PC-3 (cell line): ENCODE measurements at regions not wholly inside any gene's neighbourhood (a gene's known extent, or its start where the extent isn't known, plus 50 kb on each side); places are given as distances from the start of the nearest gene placed in this dataset.

ENCODE experiments used
- ATAC-seq: fragments of 200-7000 bp; cut with Tn5 transposase; 2 replicates; pipeline ENCODE4 v1.9.1; 2020; ENCODE audit warnings: mild to moderate bottlenecking, moderate library complexity
- BruUV-seq: library from RNA; stranded (reverse); fragments of 400-500 nt; replicated peaks from 2 replicates; lab custom pipeline; 2021; lab: Mats Ljungman, UMichigan
- CTCF ChIA-PET: fragments of 300-600 bp; sonication (Branson Sonifier 250); formaldehyde crosslinking; loops from one replicate; lab custom pipeline; 2022; ENCODE audit warnings: antibody characterized with exemption; lab: Charles Lee
- POLR2A ChIA-PET: fragments of 300-600 bp; sonication (Branson Sonifier 250); formaldehyde crosslinking; loops from one replicate; lab custom pipeline; 2022; ENCODE audit warnings: antibody characterized with exemption; ENCODE audit not compliant: unreplicated experiment; lab: Charles Lee
- DNase-seq: peaks from one replicate; pipeline ENCODE4 v3.0.0-alpha.2; 2015
- H2AFZ ChIP-seq: fragments of 300-600 bp; sonication (generic); 2 replicates; pipeline ENCODE4 v1.6.0; 2016; ENCODE audit warnings: antibody characterized with exemption, low read length
- H3F3A ChIP-seq: fragments of 300-600 bp; sonication (generic); one replicate; pipeline ENCODE4 v1.6.0; 2017; ENCODE audit warnings: antibody characterized with exemption, low read length, control low read depth, mild to moderate bottlenecking; ENCODE audit not compliant: unreplicated experiment
- H3K27ac ChIP-seq: fragments of 300-600 bp; sonication (generic); 2 replicates; pipeline ENCODE4 v1.5.1; 2016; ENCODE audit warnings: mild to moderate bottlenecking, low read length
- H3K27me3 ChIP-seq: fragments of 300-600 bp; sonication (generic); 2 replicates; pipeline ENCODE4 v1.6.1; 2016; ENCODE audit warnings: low read length, mixed read lengths
- H3K36me3 ChIP-seq: fragments of 300-600 bp; sonication (generic); 2 replicates; pipeline ENCODE4 v1.6.1; 2016; ENCODE audit warnings: low read depth, mixed run types, low read length, mixed read lengths
- H3K4me1 ChIP-seq: fragments of 300-600 bp; sonication (generic); 2 replicates; pipeline ENCODE4 v1.5.1; 2016; ENCODE audit warnings: low read length; ENCODE audit not compliant: insufficient read depth
- H3K4me2 ChIP-seq: fragments of 300-600 bp; sonication (generic); 2 replicates; pipeline ENCODE4 v1.6.0; 2016; ENCODE audit warnings: low read length
- H3K4me3 ChIP-seq: fragments of 300-600 bp; sonication (generic); 2 replicates; pipeline ENCODE4 v1.5.1; 2016; ENCODE audit warnings: mild to moderate bottlenecking, low read length, mixed read lengths
- H3K79me2 ChIP-seq: fragments of 300-600 bp; sonication (generic); 2 replicates; pipeline ENCODE4 v1.6.1; 2017; ENCODE audit warnings: low read length, mixed read lengths
- H3K9ac ChIP-seq: fragments of 300-600 bp; sonication (generic); 2 replicates; pipeline ENCODE4 v1.6.0; 2016; ENCODE audit warnings: mild to moderate bottlenecking, low read length
- H3K9me2 ChIP-seq: fragments of 300-600 bp; sonication (generic); replicated peaks from 2 replicates; pipeline ENCODE4 v1.6.1; 2016; ENCODE audit warnings: mixed run types, low read length, mixed read lengths
- H3K9me3 ChIP-seq: fragments of 300-600 bp; sonication (generic); 2 replicates; pipeline ENCODE4 v1.6.1; 2016; ENCODE audit warnings: low read length, mixed read lengths
- H4K20me1 ChIP-seq: fragments of 300-600 bp; sonication (generic); 2 replicates; pipeline ENCODE4 v1.6.1; 2016; ENCODE audit warnings: low read length, mixed read lengths
- CTCF ChIP-seq: fragments of 300-600 bp; sonication (generic); conservative IDR thresholded peaks from 2 replicates; pipeline ENCODE4 v1.5.1; 2017; ENCODE audit warnings: antibody characterized with exemption, low read depth, mild to moderate bottlenecking, low read length
- EZH2 ChIP-seq: fragments of 300-600 bp; sonication (generic); IDR thresholded peaks from one replicate; pipeline ENCODE4 v1.6.1; 2017; ENCODE audit warnings: antibody characterized with exemption, mild to moderate bottlenecking, low read length; ENCODE audit not compliant: unreplicated experiment
- EZH2phosphoT487 ChIP-seq: fragments of 300-600 bp; sonication (generic); IDR thresholded peaks from 2 replicates; pipeline ENCODE4 v1.6.1; 2018; ENCODE audit warnings: mild to moderate bottlenecking, antibody characterized with exemption, low read length, borderline replicate concordance
- intact Hi-C: fragments of 100-400 bp; cut with micrococcal nuclease; formaldehyde crosslinking; loops from 2 replicates; pipeline ENCODE4 v1.9.0; 2023

DNA sequence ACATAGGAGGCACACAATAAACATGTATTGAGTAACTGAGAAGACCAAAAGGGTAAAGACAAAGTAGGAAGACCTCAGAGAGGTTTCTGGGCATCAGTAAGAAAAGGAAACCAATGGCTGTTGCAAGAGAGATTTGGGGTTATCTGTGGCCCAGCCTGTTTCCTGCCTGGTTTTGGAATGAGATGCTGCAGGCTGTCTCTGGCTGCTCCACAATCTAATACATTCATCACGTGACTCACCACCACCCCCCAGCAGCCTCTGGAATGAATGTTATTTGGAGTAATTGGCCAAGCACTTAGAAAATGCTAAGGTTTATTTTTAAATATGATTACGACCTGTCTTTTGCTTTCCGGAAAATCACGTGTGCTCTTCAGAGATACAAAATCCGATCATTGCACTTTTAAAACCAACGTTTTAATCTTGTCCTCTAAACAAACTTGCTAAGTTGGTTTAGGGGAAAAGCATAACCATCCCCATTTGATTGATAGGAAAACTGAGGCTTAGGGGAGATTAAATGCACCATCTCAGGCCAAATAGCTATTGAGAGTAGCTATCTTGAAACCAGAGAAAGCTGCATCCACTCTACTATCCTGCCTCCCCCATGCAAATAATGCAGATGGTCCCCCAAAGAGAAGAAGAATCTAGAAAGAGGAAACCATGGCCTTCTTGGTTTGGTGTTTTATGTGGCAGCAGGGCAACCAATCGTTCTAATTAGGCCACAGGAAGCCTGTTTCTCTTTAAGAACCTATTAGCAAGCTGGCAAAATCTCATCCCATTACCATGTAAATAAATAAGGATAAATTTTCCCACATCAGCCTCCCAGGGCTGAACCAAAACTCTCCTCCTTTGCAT is 151.8 kb upstream of the ADRA1B start:
- no peaks in the 10 kb centered on the region for H3K79me2 ChIP-seq
- ChIA-PET POLR2A (no interaction called here), CTCF (no interaction called here)
- H4K20me1 ChIP-seq = no peaks in the 10 kb centered on the region
- no peaks in the 10 kb centered on the region for H3K9me3 ChIP-seq
- no peak overlapping the region for H3K27ac ChIP-seq
- H3K4me2 ChIP-seq = no peak overlapping the region
- DNase-seq (peak; percentile 28), ATAC-seq (no peak)
- BruUV-seq = no TSS peak
- no peaks in the 10 kb centered on the region for H3F3A ChIP-seq
- H3K36me3 ChIP-seq = no peaks in the 10 kb centered on the region
- no peak overlapping the region for H2AFZ ChIP-seq
- H3K4me1 ChIP-seq = no peaks in the 10 kb centered on the region; the same call in 1 of the 2 replicates
- no peaks in the 10 kb centered on the region for H3K9me2 ChIP-seq
- H3K27me3 ChIP-seq = no peaks in the 10 kb centered on the region
- no peak overlapping the region for H3K9ac ChIP-seq
- no peak overlapping the region for H3K4me3 ChIP-seq
- TF ChIP-seq EZH2 (no peak), CTCF (no peak), EZH2phosphoT487 (no peak)
- intact Hi-C loops = no loop called here

DNA sequence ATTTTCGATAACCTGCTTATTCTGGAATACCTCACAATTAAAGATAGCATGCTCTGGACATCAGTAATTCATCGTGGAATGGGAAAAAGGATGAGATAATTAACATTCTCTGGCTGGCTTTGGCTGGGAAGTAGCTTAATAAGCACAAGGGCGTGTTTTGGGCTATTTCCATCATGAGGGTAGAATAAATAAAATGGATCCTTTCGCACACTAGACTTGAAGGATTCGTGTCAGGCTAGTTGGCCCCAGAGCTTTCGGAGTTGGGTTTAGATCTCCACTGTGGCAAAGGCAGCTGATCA is 151.2 kb upstream of the ADRA1B start:
- POLR2A ChIA-PET = no interaction called here
- CTCF ChIA-PET = no interaction called here
- no peaks in the 10 kb centered on the region for H3K9me2 ChIP-seq

More for the DNA sequence above, 151.2 kb upstream of the ADRA1B start:
- Histone ChIP-seq H3K27me3 (no peaks in the 10 kb centered on the region), H3K4me1 (no peaks in the 10 kb centered on the region; the same call in 1 of the 2 replicates), H3K4me3 (no peak overlapping the region), H3K4me2 (no peak overlapping the region), H3K9me3 (no peaks in the 10 kb centered on the region), H4K20me1 (no peaks in the 10 kb centered on the region), H3F3A (no peaks in the 10 kb centered on the region), H3K79me2 (no peaks in the 10 kb centered on the region), H3K27ac (no peak overlapping the region), H2AFZ (no peak overlapping the region), H3K9ac (no peak overlapping the region), H3K36me3 (no peaks in the 10 kb centered on the region)
- DNase-seq = no peak
- BruUV-seq = no TSS peak
- ATAC-seq = no peak
- intact Hi-C loops = no loop called here
- TF ChIP-seq EZH2 = no peak
- no peak for TF ChIP-seq EZH2phosphoT487
- no peak for TF ChIP-seq CTCF
